Fibroblast of villous mesenchyme (primary cell): ENCODE measurements at regions not wholly inside any gene's neighbourhood (a gene's known extent, or its start where the extent isn't known, plus 50 kb on each side); places are given as distances from the start of the nearest gene placed in this dataset.
A peak's percentile ranks its signal among the peaks of the same experiment; 100 is the strongest.
"Not testable (repeated sequence)": the region's sequence is repeated elsewhere in the genome, so short reads cannot be mapped to it uniquely, and the experiment has no call there.

Experiments used
- DNase-seq: peaks from one replicate; pipeline ENCODE4 v3.0.0-alpha.2; 2010; ENCODE audit warnings: low read depth
- H3K4me3 ChIP-seq: 2 replicates; pipeline ENCODE4 v1.5.1; 2011; ENCODE audit warnings: low read depth, mild to moderate bottlenecking, low read length
- TF ChIP-seq, protein P1 (sequence below): IDR thresholded peaks from 2 replicates; pipeline ENCODE4 v1.5.1; 2012; ENCODE audit warnings: low read depth, mild to moderate bottlenecking, low read length; ENCODE audit not compliant: insufficient read depth

DNA sequence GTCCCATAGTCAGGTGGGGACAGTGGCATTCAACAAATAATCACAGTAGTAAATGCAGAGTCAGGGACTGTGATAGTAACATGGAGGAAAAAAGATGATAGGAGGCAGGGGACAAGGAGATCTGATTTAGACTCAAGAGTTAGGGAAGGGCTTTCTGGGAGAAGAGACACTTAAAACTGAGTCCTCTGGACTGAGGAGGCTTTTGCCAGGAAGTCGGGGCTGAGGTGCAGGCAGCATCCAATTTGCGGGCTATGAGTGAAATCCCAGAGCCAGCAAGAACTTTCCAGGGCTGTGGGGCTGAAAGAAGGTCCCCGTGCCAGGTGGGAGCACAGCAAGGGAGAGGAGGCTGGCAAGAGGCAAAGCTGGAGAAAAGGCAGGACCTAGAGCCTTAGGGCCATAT lies 124.1 kb downstream of the KIF4B start:
- H3K4me3 ChIP-seq = no peak overlapping the region
- DNase-seq = no peak
- TF ChIP-seq, protein P1, sequence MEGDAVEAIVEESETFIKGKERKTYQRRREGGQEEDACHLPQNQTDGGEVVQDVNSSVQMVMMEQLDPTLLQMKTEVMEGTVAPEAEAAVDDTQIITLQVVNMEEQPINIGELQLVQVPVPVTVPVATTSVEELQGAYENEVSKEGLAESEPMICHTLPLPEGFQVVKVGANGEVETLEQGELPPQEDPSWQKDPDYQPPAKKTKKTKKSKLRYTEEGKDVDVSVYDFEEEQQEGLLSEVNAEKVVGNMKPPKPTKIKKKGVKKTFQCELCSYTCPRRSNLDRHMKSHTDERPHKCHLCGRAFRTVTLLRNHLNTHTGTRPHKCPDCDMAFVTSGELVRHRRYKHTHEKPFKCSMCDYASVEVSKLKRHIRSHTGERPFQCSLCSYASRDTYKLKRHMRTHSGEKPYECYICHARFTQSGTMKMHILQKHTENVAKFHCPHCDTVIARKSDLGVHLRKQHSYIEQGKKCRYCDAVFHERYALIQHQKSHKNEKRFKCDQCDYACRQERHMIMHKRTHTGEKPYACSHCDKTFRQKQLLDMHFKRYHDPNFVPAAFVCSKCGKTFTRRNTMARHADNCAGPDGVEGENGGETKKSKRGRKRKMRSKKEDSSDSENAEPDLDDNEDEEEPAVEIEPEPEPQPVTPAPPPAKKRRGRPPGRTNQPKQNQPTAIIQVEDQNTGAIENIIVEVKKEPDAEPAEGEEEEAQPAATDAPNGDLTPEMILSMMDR = no peak

- no peak overlapping the region for H3K4me3 ChIP-seq
- TF ChIP-seq, protein P1 = no peak
- DNase-seq = no peak
Measured at GRCh38 chr5:155140646-155141045, 127.1 kb downstream of the KIF4B start.

DNA sequence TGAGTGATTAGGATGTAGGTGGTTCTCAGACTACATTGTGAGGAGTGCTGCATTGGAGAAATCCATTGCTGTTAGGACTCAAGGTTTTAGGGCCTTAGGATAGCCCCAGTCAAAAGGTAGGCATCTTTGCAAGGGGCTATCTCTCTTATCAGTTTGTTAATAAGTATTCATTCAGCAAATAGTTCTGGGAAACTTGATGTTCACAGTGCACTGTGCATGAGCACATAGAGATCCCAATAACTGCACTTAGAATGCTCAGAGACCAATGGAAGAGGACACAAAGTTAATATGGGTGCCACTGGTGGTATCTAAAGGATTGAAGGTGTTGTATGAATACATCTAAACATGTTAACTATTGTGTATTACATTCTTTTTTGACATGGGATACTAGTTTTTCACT lies 131.4 kb downstream of the KIF4B start:
- H3K4me3 ChIP-seq = no peak overlapping the region
- TF ChIP-seq, protein P1 = no peak
- DNase-seq = no peak

GRCh38 chr5:155147222-155147621 lies 133.7 kb downstream of the KIF4B start:
- DNase-seq = peak; percentile 8
- TF ChIP-seq, protein P1 = peak; percentile 35
- H3K4me3 ChIP-seq = no peak overlapping the region

- DNase-seq = no peak
- no peak overlapping the region for H3K4me3 ChIP-seq
- TF ChIP-seq, protein P1 = no peak
Measured at GRCh38 chr5:155148694-155149093, 135.1 kb downstream of the KIF4B start.

DNA sequence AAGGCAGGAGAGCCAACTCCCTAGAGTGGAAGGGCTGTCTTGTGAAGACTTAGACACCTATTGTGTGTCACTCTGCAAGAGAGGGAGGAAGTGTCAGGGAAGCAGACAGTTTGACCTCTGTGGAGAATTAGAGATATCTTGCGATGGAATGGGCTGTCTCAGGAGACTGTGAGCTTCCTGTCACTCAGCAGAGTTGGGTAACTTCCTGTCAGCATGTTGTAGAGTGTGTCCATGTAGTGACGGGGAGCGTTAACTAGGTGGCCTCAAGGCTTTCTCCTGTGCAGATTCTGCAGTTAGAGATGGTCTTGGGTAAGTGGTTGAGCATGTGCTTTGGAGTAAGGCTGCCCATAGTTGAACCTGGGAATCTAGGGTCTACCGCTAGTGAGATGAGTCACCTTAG lies 136.5 kb downstream of the KIF4B start:
- H3K4me3 ChIP-seq = no peak overlapping the region
- DNase-seq = no peak
- TF ChIP-seq, protein P1 = no peak

GRCh38 chr5:155154973-155155372 lies 141.4 kb downstream of the KIF4B start:
- DNase-seq = no peak
- TF ChIP-seq, protein P1 = no peak
- H3K4me3 ChIP-seq = no peak overlapping the region

GRCh38 chr5:155163084-155163483 lies 149.5 kb downstream of the KIF4B start:
- not testable (repeated sequence) for H3K4me3 ChIP-seq, DNase-seq
